ENCODE measurements at regions not wholly inside any gene's neighbourhood (a gene's known extent, or its start where the extent isn't known, plus 50 kb on each side); places are given as distances from the start of the nearest gene placed in this dataset.
"Not testable (repeated sequence)": the region's sequence is repeated elsewhere in the genome, so short reads cannot be mapped to it uniquely, and the experiment has no call there.

GRCh38 chr5:51715445-51715844 is 332.2 kb downstream of the ISL1 start:
- TF ChIP-seq POLR2AphosphoS5 (IDR thresholded peaks at IDR 0.05; ENCODE audit: low read depth); EZH2 (IDR thresholded peaks at IDR 0.05; ENCODE audit: low read depth, unreplicated experiment); CREB1 (CRISPR knock-in tag; IDR thresholded peaks at IDR 0.05; ENCODE audit: low read depth); REST (IDR thresholded peaks at IDR 0.05; ENCODE audit: unreplicated experiment): not testable (repeated sequence)
- TF ChIP-seq, protein P1, sequence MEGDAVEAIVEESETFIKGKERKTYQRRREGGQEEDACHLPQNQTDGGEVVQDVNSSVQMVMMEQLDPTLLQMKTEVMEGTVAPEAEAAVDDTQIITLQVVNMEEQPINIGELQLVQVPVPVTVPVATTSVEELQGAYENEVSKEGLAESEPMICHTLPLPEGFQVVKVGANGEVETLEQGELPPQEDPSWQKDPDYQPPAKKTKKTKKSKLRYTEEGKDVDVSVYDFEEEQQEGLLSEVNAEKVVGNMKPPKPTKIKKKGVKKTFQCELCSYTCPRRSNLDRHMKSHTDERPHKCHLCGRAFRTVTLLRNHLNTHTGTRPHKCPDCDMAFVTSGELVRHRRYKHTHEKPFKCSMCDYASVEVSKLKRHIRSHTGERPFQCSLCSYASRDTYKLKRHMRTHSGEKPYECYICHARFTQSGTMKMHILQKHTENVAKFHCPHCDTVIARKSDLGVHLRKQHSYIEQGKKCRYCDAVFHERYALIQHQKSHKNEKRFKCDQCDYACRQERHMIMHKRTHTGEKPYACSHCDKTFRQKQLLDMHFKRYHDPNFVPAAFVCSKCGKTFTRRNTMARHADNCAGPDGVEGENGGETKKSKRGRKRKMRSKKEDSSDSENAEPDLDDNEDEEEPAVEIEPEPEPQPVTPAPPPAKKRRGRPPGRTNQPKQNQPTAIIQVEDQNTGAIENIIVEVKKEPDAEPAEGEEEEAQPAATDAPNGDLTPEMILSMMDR (conservative IDR thresholded peaks at IDR 0.05; ENCODE audit: low read depth in 2 of 2): not testable (repeated sequence)
